Right kidney (tissue), 1 donor: ENCODE measurements at regions not wholly inside any gene's neighbourhood (a gene's known extent, or its start where the extent isn't known, plus 50 kb on each side); places are given as distances from the start of the nearest gene placed in this dataset.

Experiments used
- DNase-seq: peaks from one replicate; pipeline ENCODE4 v3.0.0-alpha.2; 2016

DNA sequence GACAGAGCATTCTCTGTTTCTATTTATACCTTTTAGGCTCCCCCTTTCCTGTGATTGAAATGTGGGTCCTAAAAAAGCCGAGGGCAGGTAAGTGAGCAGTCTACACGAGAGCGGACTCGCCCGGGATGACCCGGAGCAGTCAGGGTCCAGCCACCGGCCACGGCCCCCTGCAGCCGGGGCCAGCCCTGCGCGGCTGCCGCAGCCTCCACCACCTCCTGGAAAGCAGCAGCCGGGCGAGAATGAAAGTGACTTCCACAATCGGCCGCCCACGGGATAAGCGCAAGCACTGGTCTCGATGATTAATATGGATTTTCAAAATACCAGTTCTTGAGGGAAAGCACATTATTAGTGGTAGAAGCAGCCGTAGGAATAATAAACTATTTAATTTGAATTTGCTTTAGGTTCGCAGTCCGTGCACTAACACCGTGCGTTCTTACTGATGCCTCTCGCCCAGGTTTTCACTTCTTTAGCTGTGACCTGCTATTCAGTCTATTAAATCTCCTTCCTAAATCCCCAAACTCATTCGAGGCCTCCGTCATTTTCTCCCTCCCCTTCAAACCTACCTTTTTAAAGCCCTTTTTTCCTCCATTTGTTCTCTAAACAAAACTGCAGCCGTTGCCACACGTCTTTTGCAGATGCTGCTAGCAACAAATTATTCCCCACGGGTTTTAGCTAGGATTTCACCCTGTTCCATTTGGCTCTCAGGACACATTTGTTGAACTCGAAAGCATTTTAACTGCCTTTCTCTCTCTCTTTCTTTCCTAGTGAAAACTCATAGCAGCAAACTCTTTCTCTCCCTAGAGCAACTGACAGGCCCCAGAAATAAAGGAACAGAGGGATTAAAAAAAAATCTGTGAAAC is 1015.1 kb upstream of the PIK3C3 start:
- no peak for DNase-seq

DNA sequence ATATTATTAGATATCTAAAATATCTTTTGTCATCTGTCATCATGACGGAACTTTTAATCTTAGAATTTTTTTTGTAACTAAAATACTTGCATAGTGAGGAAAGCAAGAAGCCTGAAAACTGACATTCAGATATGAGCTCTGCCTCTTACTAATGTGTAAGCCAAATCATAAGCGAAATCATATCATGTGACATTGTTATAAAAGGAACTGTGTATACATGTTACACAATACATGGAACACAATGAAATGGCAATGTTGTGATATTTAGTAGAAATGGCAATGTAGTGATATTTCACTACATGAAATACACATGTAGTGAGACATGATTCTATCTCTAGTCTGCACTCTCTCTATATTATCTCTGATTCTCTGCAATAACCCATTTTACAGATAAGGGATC is 1016.4 kb upstream of the PIK3C3 start:
- DNase-seq = no peak

DNA sequence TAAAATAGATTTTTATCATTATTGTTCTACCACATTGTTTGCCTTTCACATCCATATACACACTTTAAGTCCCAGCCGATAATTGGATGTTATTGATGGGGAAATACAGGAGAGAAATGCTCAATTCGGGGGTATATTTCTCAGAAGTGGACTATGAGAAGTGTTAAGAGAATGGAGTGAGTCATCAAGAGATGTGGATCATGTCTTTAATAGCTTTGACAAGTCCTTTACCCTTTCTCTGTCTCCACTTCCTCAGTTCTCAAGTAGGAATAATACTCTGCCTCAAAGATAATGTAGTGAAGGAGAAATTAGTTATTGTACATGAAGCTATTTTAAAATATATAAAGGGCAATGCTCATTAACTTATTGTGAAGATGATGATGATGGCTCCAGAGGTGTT is 1017.6 kb upstream of the PIK3C3 start:
- no peak for DNase-seq

DNA sequence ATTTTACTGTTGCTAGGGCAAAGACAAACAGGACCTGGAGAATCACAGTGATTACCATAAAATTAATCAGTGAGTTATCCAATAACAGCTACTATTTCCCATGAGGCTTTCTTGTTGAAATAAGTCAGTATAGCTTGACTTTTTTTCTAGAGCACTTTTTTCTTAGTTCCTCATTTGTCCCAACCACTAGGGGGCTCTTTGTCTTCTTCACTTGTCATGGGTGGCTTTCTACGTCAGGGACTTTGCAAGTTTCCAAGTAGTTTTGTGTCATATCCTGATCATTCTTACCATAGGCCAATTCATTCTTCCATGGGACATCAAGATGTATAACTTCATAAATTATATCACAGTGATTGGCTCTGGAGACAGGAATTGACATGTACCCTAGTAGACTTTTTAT is 1019.6 kb upstream of the PIK3C3 start:
- no peak for DNase-seq

DNA sequence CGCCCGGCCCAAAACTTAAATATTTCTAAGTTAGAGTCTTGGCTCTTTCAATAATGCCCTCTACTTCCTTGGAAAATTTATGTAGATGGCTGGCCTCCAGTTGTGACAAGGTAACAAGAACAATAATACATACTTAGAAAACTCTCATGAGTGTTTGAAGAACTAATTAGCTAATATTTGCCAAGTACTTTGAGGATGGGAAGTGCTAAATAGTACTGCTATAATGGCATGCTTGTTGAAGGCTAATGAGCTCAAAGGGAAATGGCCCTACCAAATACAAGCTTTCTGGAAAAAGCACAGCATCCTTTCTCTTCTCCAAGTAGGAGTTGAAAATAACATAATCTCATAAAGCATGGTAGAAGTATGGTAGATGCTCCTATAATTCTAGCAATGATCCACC is 1022.2 kb upstream of the PIK3C3 start:
- DNase-seq = no peak

DNA sequence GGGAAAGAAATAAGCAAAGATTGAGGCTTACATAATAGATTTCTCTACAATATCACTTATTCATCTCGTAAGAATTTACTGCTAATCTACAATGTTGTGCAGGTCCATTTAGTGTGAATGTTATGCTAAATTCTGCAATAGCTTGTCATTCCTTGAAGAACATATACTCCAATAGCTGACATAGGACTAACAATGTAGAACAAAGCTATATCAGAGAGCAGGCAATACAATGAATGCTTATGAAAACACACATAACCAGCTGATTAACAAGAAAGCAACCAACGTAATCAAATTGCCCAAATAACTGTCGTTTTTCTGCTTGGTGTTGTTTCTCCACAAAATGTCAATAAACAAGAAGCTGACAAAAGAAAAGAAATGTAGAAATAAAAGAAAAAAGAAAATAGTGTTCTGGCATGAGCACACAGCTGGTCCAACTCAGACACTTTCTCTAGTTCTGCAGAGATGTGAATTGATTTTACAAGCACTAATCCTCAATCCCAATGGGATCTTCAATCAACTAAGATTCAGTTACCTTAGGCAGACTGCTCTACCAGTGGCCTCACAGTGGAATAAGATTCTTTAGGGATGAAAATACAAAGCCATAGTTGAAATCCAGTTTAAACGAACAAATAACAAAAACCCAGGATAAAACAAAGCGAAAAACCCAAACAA is 1024.7 kb upstream of the PIK3C3 start:
- no peak for DNase-seq

DNA sequence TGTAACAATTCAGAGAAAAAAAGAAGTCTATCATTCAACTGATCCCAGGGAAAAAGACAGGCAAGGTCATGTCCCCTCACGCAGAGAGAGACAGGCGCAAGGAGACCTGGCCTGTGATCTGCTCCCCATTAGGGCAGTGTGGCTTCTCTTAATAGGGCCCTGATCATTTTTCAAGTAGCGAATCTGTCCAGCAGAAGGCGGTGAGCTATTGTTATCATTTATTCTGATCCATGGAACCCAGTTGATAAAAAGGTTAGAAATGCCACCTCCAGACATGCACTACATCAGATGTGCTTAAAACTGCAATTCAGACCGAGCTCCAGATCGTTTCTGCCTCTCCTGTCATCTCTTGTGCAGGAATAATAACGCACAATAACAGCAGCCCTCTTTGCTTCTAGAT is 1025.6 kb upstream of the PIK3C3 start:
- DNase-seq = no peak

DNA sequence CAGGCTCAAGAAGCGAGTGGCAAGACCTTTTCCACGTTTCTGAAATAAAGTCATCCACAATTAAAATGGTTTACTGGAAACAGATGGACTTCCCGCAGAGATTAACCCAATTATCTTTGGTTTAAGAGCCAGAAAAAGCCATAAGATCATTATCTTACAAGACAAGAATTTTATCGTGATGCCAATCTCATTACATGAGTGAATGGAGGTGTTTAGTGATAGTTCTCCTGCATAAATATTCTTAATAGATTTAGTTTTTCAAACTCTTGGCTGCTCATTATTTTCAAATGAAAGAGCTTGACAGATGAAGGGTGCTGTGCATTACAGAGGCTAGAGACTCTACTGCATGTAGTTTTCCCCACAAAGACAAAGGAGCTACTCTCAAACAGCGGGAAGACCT is 1028.4 kb upstream of the PIK3C3 start:
- no peak for DNase-seq

DNA sequence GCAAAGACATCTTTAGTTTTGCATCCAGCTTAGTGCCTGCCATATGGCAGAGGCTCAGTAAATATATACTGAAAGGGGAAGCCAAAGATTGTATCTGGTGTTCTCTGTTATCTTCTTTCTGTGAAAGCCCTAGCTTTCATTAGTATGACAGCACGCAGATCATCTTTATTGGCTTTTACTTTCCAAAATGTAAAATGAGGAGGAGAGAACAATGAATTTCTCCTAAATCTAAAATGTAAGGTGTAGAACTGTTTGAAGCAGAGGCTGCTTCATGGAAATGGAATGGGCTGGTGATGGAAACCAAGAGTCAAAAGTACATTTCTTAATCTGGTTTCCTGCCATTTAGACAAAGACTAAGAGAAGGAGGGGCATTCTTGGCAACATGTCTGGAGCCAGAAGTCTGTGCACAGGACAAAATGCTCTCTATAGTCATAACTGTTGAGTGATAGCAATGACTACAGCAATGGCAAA is 1029.9 kb upstream of the PIK3C3 start:
- DNase-seq = no peak

DNA sequence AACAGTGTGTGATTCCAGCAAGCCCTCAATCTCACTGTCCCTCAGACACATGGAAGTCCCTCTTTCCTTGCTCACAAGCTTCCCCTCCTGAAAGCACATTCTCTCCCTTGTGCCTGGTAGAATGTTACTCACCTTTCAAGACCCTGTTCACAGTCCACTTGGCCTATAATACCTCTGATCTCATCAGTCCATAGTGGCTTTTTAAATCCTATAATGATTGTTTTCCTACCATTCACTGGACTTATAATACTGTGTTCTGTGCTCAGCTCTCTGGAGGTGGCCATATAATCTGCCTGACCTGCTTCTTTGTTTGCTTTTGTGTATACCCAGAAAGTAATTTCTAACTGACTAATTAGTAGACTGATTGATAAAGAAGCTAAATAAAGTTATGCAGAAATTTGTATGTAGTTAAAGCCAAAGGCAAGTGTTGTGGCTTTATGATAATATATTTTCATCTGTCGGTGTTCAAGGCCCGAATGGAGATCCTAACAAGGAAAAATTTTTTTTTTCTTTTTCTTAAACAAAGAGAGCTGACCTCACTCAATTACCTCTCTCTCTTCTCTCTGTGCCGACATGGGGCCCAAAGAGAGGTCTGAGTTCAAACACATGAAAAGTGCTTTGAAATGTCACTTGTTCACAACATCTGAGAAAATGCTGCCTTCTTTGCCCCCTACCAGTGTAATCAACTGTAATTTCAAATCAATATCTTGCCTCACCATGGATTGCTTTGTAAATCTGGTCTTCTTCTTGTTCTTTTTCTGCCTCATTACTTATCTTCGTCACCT is 1033.0 kb upstream of the PIK3C3 start:
- no peak for DNase-seq

DNA sequence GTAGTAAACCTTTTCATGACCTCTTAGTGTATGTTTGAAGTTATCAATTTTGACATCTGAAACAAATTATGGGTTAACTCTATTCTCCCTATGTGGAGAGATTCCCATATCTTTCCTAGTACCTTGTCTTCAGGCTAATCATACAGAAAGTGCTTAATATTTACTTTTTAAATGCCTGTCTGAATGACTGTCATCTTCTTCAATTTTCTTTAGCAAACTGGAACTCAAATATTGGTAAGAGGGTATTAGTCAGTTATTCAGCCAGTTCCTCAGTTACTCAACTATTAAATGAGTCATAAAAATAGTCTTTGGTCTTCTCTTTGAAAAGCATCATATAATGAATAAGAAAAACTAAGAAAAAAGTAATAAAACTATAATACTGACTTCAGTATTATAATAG is 1038.0 kb upstream of the PIK3C3 start:
- DNase-seq = no peak

DNA sequence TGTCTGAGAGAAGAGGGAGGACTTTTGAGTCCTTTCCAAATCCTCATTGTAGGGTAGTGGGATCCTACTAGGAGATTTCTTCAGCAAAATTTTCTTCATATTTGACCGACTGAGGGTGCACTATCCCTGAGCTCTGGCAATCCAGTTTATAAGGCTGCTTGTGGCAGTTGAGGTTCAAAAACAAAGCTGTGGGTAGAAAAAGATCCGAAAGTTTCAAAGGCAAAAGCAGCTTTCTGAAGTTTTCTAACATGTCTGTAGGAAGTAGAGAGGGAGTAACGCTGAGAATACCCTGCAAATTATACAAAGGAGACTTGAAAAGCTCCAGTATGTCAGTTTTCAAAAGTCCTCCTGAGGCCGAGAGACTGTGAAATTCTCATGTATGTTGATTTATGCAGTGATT is 1039.3 kb upstream of the PIK3C3 start:
- no peak for DNase-seq

DNA sequence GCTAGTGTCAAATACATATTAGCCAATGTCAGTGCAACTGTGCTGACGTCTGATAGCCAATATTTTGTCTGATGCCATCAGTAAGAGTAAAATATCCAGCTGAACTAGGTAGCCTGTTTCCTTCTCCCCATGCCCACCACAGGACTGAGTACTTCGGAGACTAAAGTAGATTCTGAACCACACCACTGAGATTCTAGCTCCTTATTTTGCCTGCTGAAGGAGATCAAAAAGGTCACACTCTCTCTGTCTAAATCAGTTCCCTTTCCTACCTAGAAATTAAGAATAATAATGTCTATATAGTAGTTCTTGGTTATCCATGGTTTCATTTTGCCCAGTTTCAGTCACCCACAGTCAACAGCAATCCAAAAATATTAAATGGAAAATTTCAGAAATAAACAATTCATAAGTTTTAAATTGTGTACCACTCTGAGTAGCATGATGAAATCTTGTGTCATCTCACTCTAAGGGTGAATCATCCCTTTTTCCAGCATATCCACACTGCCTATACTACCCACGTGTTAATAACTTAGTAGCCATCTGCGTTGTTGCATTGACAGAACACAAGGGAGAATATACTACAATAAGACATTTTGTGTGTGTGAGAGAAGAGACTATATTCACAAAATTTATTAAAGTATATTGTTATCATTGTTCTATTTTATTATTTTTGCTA is 1043.3 kb upstream of the PIK3C3 start:
- DNase-seq = no peak

DNA sequence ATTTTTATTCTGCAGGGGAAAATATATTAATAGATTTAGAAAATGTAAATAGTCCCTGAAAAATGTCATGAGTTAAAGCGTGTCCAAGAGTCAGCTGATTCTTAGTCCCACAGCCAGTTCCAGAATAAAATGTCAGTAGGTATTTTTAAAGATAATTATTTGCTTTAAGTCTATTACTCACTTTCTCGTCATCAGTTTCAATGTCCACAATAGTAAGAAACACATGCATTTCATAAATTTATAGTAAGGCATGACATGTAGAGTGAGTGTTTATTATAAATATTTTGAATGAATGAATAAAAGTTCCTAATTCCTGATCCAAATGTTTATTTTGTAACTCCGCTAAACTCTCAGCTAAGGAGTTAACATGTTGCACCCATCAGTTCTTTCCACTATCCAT is 1044.0 kb upstream of the PIK3C3 start:
- no peak for DNase-seq

DNA sequence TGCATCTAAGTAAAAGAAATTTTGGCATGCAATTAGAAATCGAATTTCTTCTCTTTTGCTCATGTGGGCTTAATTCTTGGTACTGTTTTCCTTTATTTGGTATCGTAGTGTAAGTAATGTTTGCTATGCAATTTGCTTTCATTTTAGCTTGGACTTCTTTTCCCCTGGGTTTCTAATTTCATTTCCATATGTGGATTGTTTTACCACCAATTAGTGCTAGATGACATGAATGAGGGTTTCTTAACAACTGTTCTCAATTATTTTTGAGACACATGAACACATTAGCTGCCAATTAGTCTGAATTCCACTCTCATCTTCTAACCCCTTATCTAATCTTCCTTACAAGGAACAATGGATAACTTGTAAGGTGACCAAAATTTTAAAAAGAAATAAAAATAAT is 1047.2 kb upstream of the PIK3C3 start:
- DNase-seq = no peak

DNA sequence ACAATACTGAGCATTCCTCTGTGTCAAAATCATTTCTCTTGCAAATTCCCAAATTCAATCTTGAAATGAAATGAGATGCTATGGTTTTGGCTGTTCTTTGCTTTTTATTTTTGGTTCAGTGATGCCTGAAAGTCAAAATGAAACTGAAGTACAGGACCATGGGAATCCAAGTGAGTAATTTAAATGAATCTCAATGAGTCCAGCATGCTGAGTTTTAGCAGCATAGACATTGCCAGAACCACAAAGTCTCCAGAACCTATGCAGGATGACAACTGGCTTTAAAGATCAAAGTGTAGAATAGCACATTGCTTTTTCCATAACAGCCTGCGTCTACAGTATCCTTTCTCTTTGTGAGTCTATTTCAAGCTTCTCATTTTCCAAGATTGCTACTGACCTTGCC is 1050.7 kb upstream of the PIK3C3 start:
- DNase-seq = no peak

DNA sequence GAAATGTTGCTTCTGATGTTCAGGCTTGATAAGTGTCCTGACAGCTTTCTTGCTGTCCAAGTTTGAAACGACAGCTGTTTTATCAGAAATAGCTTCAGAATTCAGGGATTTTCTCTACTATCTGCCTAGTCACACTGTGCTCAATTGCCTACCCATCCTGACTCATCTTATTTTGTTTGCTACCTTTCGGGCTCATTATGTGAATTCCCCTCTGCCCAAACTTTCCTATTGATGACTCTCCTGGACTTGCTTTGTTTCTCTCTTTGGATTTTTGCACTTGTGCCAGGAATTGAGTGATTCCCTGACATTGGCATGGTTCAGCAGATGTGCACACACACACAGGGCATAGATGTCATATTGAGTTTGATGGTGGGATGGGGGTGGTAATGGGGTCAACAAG is 1052.6 kb upstream of the PIK3C3 start:
- no peak for DNase-seq

DNA sequence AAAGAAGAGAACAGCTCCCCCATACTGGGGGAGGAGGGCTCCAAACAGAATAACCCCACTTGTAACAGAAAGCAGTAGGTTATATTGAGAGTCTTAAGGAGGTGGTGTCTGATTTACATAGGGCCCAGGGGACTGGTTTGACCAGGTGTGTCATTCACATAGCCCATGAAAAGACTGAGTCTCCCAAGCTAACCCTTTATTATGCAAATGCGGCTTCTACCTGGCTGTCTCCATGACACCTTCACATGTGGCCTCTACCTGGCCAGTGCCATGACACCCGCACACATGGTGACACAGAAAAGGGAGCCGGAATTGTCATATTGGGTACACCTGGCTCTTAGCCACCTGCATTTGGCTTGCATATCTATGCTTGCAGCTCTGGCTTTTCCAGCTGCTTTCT is 1057.2 kb upstream of the PIK3C3 start:
- no peak for DNase-seq

DNA sequence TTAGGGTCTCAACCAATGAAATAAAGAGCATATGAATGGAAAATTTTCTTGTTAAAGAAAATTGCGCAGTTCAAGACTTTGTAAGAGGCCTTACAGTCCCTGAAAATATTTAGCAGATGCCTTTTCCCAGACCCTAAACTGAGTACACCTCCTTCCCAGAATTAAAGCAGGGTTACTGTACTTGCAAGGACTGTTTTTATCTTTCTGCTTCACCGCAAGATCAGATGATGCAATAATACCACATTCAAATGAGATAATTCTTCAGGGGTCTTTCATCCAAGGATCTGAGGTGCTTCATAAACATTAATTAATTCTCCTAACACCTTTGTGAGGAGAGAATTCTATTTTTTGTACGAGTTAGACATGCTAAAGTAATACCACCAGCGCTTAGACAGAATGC is 1071.8 kb upstream of the PIK3C3 start:
- DNase-seq = no peak

DNA sequence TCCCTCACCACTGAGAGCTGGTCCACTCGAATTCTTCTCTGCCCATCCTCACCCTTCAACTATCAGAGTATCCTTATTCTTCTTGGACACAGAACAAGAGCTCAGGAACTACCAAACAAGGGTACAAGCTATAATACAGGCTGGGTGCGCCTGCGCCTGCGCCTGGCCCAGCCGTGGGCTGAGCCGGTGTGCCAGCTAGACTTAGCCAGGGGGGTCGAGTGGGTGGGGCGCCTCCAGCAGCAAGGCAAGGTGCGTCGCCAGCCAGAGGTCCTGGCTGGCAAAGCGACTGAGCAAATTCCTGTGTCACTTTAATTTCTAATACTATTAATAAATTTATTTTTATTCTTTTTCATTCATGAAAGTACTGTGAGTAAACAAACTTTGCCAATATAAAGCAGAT is 1072.6 kb upstream of the PIK3C3 start:
- DNase-seq = no peak

DNA sequence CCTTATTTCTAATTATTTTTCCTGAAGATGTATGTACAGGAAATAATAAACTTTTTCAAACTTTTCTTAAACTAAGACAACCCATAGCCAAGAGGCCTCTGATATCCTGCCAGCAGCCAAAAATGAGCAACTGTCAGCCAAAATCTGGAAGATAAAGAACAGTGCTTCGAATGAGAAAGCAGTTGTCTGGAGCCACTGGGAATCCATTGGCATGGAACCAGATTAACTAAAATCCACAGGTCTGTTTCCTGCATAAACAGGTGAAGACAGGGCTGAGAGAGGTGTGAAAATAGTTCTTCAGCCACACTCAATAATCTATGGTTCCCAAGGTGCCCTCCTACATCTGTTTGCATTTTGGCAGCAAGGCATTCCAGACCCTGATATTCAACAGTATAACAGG is 1076.7 kb upstream of the PIK3C3 start:
- no peak for DNase-seq

DNA sequence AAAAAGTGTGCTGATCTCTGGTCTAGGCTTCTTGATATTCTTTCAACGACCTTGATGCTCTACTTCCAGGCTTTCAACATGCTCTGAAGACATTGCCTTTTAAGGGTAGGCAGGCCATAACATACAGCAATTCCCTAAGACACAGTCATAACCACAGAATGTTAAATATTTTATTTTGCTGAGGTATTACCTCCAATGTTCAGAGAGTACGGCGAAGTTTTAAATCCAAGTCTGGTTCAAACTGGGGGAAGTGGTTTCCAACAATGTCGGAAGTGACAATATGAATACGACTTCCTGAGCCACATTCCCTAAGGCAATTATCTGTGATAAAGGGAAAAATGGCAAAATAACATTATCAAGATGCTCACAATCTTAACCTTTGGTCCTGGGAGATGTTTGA is 1077.9 kb upstream of the PIK3C3 start:
- DNase-seq = no peak
